ENCODE measurements at regions not wholly inside any gene's neighbourhood (a gene's known extent, or its start where the extent isn't known, plus 50 kb on each side); places are given as distances from the start of the nearest gene placed in this dataset.

DNA sequence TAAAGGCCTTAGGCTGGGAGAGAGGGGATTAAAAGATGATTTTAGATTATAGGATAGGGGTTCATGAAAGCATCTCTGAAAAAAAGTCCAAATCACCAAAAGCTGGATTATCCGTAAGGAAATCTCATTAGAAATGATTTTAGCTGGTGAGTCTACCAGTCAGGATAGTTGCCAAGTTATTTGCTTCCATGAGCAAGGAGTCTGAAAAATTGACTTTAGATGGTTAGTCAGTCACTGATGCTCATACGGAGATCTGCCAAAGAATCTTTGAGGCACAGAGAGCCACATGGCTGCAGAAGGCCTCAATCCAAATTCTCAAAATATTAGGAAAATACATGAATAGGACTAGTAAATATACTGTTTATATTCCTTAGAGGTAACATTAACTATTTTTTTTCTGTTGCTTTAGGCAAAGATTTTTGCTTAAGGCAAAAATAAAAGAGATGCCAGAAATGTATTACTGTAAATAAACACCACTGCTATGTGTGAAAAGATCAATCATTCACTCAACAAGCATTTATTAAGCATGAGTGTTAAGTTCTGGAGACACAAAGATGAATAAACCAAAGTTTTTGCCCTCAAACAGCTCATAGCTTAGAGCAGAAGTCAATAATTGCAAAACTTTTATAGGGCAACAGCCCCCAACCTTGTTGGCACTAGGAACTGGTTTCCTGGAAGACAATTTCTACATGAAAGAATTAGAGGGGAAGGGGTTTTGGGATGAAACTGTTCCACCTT is 105.2 kb downstream of the BBS10 start:
- no peak overlapping the region for H3K4me3 ChIP-seq
- no peaks in the 10 kb centered on the region for H3K36me3 ChIP-seq
- H3K4me1 ChIP-seq, result peaks cover 0 to 33% (median 9%) of the 10 kb centered on the region in 3 donors
- H3K27me3 ChIP-seq, result no peaks in the 10 kb centered on the region
- WGBS, 2 donors, result 65 to 70% methylated on average over 2 of the region's 2 CpGs
- intact Hi-C loops (cut with DNase I), result no loop called here
- no peak for TF ChIP-seq POLR2A (IDR thresholded peaks at IDR 0.05)
- TF ChIP-seq, protein P1, sequence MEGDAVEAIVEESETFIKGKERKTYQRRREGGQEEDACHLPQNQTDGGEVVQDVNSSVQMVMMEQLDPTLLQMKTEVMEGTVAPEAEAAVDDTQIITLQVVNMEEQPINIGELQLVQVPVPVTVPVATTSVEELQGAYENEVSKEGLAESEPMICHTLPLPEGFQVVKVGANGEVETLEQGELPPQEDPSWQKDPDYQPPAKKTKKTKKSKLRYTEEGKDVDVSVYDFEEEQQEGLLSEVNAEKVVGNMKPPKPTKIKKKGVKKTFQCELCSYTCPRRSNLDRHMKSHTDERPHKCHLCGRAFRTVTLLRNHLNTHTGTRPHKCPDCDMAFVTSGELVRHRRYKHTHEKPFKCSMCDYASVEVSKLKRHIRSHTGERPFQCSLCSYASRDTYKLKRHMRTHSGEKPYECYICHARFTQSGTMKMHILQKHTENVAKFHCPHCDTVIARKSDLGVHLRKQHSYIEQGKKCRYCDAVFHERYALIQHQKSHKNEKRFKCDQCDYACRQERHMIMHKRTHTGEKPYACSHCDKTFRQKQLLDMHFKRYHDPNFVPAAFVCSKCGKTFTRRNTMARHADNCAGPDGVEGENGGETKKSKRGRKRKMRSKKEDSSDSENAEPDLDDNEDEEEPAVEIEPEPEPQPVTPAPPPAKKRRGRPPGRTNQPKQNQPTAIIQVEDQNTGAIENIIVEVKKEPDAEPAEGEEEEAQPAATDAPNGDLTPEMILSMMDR (IDR thresholded peaks at IDR 0.05), result no peak
- no peak overlapping the region for H3K27ac ChIP-seq
- no peaks in the 10 kb centered on the region for H3K9me3 ChIP-seq
- no peak for DNase-seq

DNA sequence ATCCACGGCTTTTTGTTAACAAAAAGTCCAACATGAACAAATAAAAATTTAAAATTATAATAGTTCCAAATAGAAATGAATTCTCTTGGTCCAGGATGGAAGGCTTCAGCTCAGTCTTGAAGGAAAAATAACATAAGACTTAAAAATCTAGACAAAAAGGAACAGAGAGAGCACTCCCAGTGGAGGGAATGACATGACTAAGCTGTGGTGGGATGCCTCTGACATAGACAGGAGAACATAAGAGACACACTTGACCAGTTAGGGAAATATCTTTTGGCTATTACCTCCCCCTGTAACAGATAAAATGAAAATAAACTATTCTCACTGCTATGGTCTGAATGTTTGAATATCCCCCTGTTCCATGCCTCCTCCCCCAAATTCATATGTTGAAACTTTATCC is 106.8 kb downstream of the BBS10 start:
- H3K27ac ChIP-seq, result no peak overlapping the region
- peaks cover 0 to 33% (median 6%) of the 10 kb centered on the region in 3 donors for H3K4me1 ChIP-seq
- H3K9me3 ChIP-seq, result no peaks in the 10 kb centered on the region
- intact Hi-C loops (cut with DNase I), result no loop called here
- TF ChIP-seq, protein P1 (IDR thresholded peaks at IDR 0.05), result no peak
- no peak for TF ChIP-seq POLR2A (IDR thresholded peaks at IDR 0.05)
- 85 to 89% methylated on average over 1 of the region's 1 CpG for WGBS, 2 donors
- DNase-seq, result no peak
- H3K36me3 ChIP-seq, result no peaks in the 10 kb centered on the region
- no peaks in the 10 kb centered on the region for H3K27me3 ChIP-seq
- no peak overlapping the region for H3K4me3 ChIP-seq

DNA sequence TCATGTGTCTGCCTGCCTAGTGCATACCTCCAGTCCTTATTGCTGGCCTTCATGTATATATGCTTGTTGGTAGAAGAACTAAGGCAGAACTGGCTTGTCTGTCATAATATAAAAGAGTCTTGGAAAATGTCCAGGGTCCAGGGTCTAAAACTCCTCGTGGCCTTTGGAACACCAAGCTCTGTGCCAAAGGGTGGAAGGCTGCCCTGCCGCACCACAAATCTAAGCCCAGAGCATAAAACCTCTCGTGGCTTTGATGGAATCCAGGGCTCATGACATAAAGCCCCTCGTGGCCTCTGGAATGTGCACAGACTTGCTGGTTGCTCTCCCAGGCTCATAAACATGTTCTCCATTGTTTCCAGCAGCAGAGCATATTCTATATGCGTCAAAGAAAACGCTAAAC is 107.9 kb downstream of the BBS10 start:
- intact Hi-C loops (cut with DNase I), result no loop called here
- DNase-seq, result no peak
- Histone ChIP-seq H3K4me3 (no peak overlapping the region), H3K27me3 (no peaks in the 10 kb centered on the region), H3K36me3 (no peaks in the 10 kb centered on the region), H3K9me3 (no peaks in the 10 kb centered on the region), H3K4me1 (peaks cover 0 to 31% (median 6%) of the 10 kb centered on the region in 3 donors), H3K27ac (no peak overlapping the region)
- 58 to 82% methylated on average over 6 of the region's 6 CpGs for WGBS, 2 donors
- no peak for TF ChIP-seq POLR2A (IDR thresholded peaks at IDR 0.05)
- TF ChIP-seq, protein P1 (IDR thresholded peaks at IDR 0.05), result no peak

DNA sequence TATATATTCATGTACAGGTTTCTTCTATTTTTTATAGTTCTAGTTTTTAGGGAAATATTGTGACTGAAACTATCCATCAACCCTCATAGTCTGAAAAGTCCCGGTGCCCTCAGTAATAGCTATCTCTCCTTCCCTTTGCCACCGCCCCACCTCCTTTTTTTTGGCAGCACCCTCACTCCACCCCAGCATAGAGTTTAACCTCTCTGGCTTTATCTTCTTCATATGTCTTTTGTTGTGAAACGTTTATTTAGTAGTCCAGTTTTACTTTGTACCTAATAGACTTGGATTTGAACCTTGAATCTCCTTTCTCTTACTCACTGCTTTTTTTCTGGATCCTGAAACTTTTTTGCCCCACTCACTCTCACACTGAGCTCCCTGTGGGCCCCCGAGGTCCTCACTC is 109.5 kb downstream of the BBS10 start:
- H3K4me3 ChIP-seq, result no peak overlapping the region
- 44 to 54% methylated on average over 4 of the region's 4 CpGs for WGBS, 2 donors
- no peak for TF ChIP-seq POLR2A (IDR thresholded peaks at IDR 0.05)
- TF ChIP-seq, protein P1 (IDR thresholded peaks at IDR 0.05), result no peak
- H3K36me3 ChIP-seq, result no peaks in the 10 kb centered on the region
- no peaks in the 10 kb centered on the region for H3K9me3 ChIP-seq
- H3K27me3 ChIP-seq, result no peaks in the 10 kb centered on the region
- DNase-seq, result no peak
- H3K27ac ChIP-seq, result no peak overlapping the region
- intact Hi-C loops (cut with DNase I), result no loop called here
- H3K4me1 ChIP-seq, result peaks cover 0 to 31% (median 6%) of the 10 kb centered on the region in 3 donors

DNA sequence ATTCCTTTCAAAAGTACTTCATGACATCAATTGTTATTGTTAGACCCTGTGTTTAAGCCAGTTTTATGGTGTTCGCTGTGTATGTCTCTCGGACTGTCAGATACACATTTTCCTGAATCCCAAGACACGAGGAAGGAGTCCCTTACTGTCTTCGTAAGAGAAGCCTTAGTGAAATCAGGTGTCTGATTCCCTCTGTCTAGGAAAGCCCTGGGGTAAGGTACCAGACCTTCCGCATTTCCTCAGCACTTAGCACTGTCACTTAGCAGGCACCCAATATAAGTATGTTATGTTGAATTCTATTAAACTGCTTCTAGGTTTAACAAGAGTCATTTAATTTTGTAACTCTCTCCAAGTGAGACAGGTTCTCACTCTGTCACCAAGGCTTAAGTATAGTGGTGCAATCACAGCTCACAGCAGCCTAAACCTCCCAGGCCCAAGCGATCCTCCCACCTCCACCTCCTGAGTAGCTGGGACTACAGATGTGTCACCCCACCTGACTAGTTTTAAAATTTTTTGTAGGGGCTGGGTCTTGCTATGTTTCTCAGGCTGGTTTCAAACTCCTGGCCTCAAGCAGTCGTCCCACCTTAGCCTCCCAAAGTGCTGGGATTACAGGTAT is 111.0 kb downstream of the BBS10 start:
- no peak for TF ChIP-seq POLR2A (IDR thresholded peaks at IDR 0.05)
- TF ChIP-seq, protein P1 (IDR thresholded peaks at IDR 0.05), result no peak
- H3K9me3 ChIP-seq, result no peaks in the 10 kb centered on the region
- no peak overlapping the region for H3K4me3 ChIP-seq
- no peaks in the 10 kb centered on the region for H3K27me3 ChIP-seq
- peak overlapping the region; percentile 9 to 68 (median 59) for H3K27ac ChIP-seq
- intact Hi-C loops (cut with DNase I), result no loop called here
- no peak for DNase-seq
- 50 to 60% methylated on average over 7 of the region's 7 CpGs for WGBS, 2 donors
- H3K4me1 ChIP-seq, result peaks cover 0 to 31% (median 6%) of the 10 kb centered on the region in 3 donors
- no peaks in the 10 kb centered on the region for H3K36me3 ChIP-seq

All from esophagus squamous epithelium (tissue), 5 donors.